ENCODE measurements at regions not wholly inside any gene's neighbourhood (a gene's known extent, or its start where the extent isn't known, plus 50 kb on each side); places are given as distances from the start of the nearest gene placed in this dataset.
A peak's percentile ranks its signal among the peaks of the same experiment; 100 is the strongest.
"Not testable (repeated sequence)": the region's sequence is repeated elsewhere in the genome, so short reads cannot be mapped to it uniquely, and the experiment has no call there.

- DNase-seq (ENCODE audit: low read depth, low spot score): no peak
- Histone ChIP-seq H3K4me3 (no peak overlapping the region), H3K9me3 (ENCODE audit: low read depth, low read length) (no peaks in the 10 kb centered on the region), H3K36me3 (ENCODE audit: insufficient read depth, low read length) (no peaks in the 10 kb centered on the region), H3K9ac (ENCODE audit: insufficient read length) (no peak overlapping the region), H3K27ac (peak overlapping the region; percentile 57; the same call in 1 of the 2 replicates)
- TF ChIP-seq EZH2 (IDR thresholded peaks at IDR 0.05) (no peak), POLR2AphosphoS5 (IDR thresholded peaks at IDR 0.05; ENCODE audit: borderline replicate concordance, low read depth, low read length) (no peak)
Measured at GRCh38 chr13:109271555-109272541, 514.5 kb downstream of the IRS2 start.

GRCh38 chr13:109271061-109271460 lies 515.3 kb downstream of the IRS2 start:
- Histone ChIP-seq H3K9ac (ENCODE audit: insufficient read length) (no peak overlapping the region), H3K4me3 (no peak overlapping the region), H3K9me3 (ENCODE audit: low read depth, low read length) (no peaks in the 10 kb centered on the region), H3K36me3 (ENCODE audit: insufficient read depth, low read length) (no peaks in the 10 kb centered on the region), H3K27ac (peak overlapping the region; percentile 57; the same call in 1 of the 2 replicates)
- TF ChIP-seq FOXP2 (optimal IDR thresholded peaks at IDR 0.05; ENCODE audit: control extremely low read depth, extremely low read length, insufficient read depth): no peak
- no peak for TF ChIP-seq EZH2 (IDR thresholded peaks at IDR 0.05)
- no peak for TF ChIP-seq POLR2AphosphoS5 (IDR thresholded peaks at IDR 0.05; ENCODE audit: borderline replicate concordance, low read depth, low read length)
- no peak for DNase-seq (ENCODE audit: low read depth, low spot score)

GRCh38 chr13:109269381-109269780 lies 517.0 kb downstream of the IRS2 start:
- H3K4me3 ChIP-seq; H3K9me3 ChIP-seq (ENCODE audit: low read depth, low read length); DNase-seq (ENCODE audit: low read depth, low spot score); H3K27ac ChIP-seq; H3K36me3 ChIP-seq (ENCODE audit: insufficient read depth, low read length); H3K9ac ChIP-seq (ENCODE audit: insufficient read length): not testable (repeated sequence)

- not testable (repeated sequence) for DNase-seq (ENCODE audit: low read depth, low spot score); H3K9ac ChIP-seq (ENCODE audit: insufficient read length); H3K36me3 ChIP-seq (ENCODE audit: insufficient read depth, low read length); H3K9me3 ChIP-seq (ENCODE audit: low read depth, low read length); H3K27ac ChIP-seq; H3K4me3 ChIP-seq
Measured at GRCh38 chr13:109268492-109268891, 517.9 kb downstream of the IRS2 start.

- not testable (repeated sequence) for H3K36me3 ChIP-seq (ENCODE audit: insufficient read depth, low read length); H3K9me3 ChIP-seq (ENCODE audit: low read depth, low read length); H3K27ac ChIP-seq; H3K4me3 ChIP-seq; H3K9ac ChIP-seq (ENCODE audit: insufficient read length); DNase-seq (ENCODE audit: low read depth, low spot score)
Measured at GRCh38 chr13:109267400-109267799, 519.0 kb downstream of the IRS2 start.

GRCh38 chr13:109265438-109265742 lies 521.0 kb downstream of the IRS2 start:
- H3K9me3 ChIP-seq (ENCODE audit: low read depth, low read length); H3K36me3 ChIP-seq (ENCODE audit: insufficient read depth, low read length); H3K4me3 ChIP-seq; H3K27ac ChIP-seq; DNase-seq (ENCODE audit: low read depth, low spot score); H3K9ac ChIP-seq (ENCODE audit: insufficient read length): not testable (repeated sequence)

GRCh38 chr13:109264603-109265437 lies 521.6 kb downstream of the IRS2 start:
- H3K27ac ChIP-seq; DNase-seq (ENCODE audit: low read depth, low spot score); H3K9me3 ChIP-seq (ENCODE audit: low read depth, low read length); H3K36me3 ChIP-seq (ENCODE audit: insufficient read depth, low read length); H3K9ac ChIP-seq (ENCODE audit: insufficient read length); H3K4me3 ChIP-seq: not testable (repeated sequence)

GRCh38 chr13:109257761-109258157 lies 528.6 kb downstream of the IRS2 start:
- H3K9me3 ChIP-seq (ENCODE audit: low read depth, low read length); H3K9ac ChIP-seq (ENCODE audit: insufficient read length); H3K4me3 ChIP-seq; H3K36me3 ChIP-seq (ENCODE audit: insufficient read depth, low read length); DNase-seq (ENCODE audit: low read depth, low spot score); H3K27ac ChIP-seq: not testable (repeated sequence)

Data from SK-N-MC (cell line).